ENCODE measurements at regions not wholly inside any gene's neighbourhood (a gene's known extent, or its start where the extent isn't known, plus 50 kb on each side); places are given as distances from the start of the nearest gene placed in this dataset.

- no peak for DNase-seq (ENCODE audit: low spot score)
- no peak for TF ChIP-seq CTCF (IDR thresholded peaks at IDR 0.05)
- Histone ChIP-seq H3K27ac (no peak overlapping the region), H3K4me3 (no peak overlapping the region)
Observed at GRCh38 chr4:12846368-12846767, 637.8 kb downstream of the RAB28 start.

GRCh38 chr4:12844141-12844540 is 640.0 kb downstream of the RAB28 start:
- Histone ChIP-seq H3K27ac (no peak overlapping the region), H3K4me3 (no peak overlapping the region)
- no peak for TF ChIP-seq CTCF (IDR thresholded peaks at IDR 0.05)
- no peak for DNase-seq (ENCODE audit: low spot score)

- Histone ChIP-seq H3K4me3 (no peak overlapping the region), H3K27ac (no peak overlapping the region)
- no peak for DNase-seq (ENCODE audit: low spot score)
- no peak for TF ChIP-seq CTCF (IDR thresholded peaks at IDR 0.05)
Observed at GRCh38 chr4:12827966-12828365, 656.2 kb downstream of the RAB28 start.

DNA sequence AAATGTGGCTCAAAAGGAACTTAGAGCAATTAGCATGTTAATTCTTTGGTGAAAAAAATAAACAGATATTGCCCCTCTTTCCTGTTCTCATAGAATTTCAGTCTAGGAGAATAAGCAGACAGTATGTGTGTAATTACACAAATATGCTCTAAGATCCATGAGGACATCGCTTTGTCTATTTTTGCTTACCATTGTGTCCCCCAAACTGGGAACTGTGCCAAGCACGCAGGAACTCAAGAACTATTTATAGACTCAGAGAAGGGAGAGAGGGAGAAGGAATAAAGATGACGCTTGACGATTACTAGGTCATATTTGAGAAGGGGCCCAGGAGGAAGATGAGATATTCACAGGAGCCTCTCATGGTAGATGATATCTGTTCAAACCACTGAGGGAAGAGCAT is 692.6 kb downstream of the RAB28 start:
- TF ChIP-seq CTCF (IDR thresholded peaks at IDR 0.05): no peak
- H3K27ac ChIP-seq: no peak overlapping the region
- DNase-seq (ENCODE audit: low spot score): no peak
- no peak overlapping the region for H3K4me3 ChIP-seq

DNA sequence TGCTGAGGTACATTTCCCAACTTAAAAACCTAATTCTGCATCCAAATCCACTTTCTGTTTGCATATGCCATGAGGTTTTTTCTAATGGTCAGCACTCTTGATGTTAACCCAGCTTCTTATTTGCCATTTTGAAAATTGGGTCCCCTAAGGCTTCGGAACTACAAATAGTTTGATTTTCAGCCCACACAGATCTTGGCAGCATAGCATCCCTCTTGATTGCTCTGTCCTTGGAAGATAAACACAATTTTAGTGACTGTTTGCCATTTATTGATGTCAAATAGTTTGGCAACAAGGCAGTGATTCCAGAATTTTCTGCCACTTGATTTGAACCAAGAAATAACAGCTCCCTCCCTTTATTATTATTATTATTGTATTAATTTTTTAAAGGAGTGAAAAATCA is 696.9 kb downstream of the RAB28 start:
- DNase-seq (ENCODE audit: low spot score): no peak
- TF ChIP-seq CTCF (IDR thresholded peaks at IDR 0.05): no peak
- no peak overlapping the region for H3K4me3 ChIP-seq
- no peak overlapping the region for H3K27ac ChIP-seq

DNA sequence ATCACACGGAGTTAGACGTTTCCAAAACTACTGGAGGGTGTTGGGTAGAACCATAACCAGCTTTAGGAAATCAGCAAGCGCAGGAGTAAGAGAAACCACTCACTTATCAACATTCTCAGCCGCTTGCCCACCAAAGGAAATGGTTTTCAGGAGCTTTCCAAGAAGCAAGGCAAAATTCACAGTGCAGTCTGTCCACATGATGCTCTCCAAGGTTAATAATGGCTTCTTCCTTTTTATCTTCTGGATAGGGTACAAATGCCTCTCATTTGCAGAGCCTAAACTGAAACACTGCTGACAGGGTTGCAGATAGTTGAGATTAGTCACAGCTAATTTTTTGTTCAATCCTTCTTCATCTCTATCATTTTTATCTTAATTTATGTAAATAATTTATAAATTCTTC is 705.4 kb downstream of the RAB28 start:
- no peak for DNase-seq (ENCODE audit: low spot score)
- Histone ChIP-seq H3K27ac (no peak overlapping the region), H3K4me3 (no peak overlapping the region)
- TF ChIP-seq CTCF (IDR thresholded peaks at IDR 0.05): no peak

- TF ChIP-seq CTCF (IDR thresholded peaks at IDR 0.05): no peak
- no peak overlapping the region for H3K4me3 ChIP-seq
- DNase-seq (ENCODE audit: low spot score): no peak
- H3K27ac ChIP-seq: no peak overlapping the region
Observed at GRCh38 chr4:12778191-12778590, 705.9 kb downstream of the RAB28 start.
